OCI-LY7 (cell line): ENCODE measurements at regions not wholly inside any gene's neighbourhood (a gene's known extent, or its start where the extent isn't known, plus 50 kb on each side); places are given as distances from the start of the nearest gene placed in this dataset.

Source experiments
- BruUV-seq: library from RNA; stranded (reverse); fragments of 400-500 nt; replicated peaks from 2 replicates; lab custom pipeline; 2021; lab: Mats Ljungman, UMichigan
- CTCF ChIA-PET: fragments of 300-600 bp; sonication (Branson Sonifier 250); formaldehyde crosslinking; loops from one replicate; lab custom pipeline; 2022; ENCODE audit warnings: antibody characterized with exemption; ENCODE audit not compliant: unreplicated experiment; lab: Charles Lee
- POLR2A ChIA-PET: fragments of 300-600 bp; sonication (Branson Sonifier 250); formaldehyde crosslinking; loops from one replicate; lab custom pipeline; 2022; ENCODE audit warnings: antibody characterized with exemption; lab: Charles Lee
- DNase-seq: peaks from one replicate; pipeline ENCODE4 v3.0.0-alpha.2; 2015; ENCODE audit warnings: low spot score
- H2AFZ ChIP-seq: fragments of 200-600 bp; sonication (generic), shearing (Covaris generic); 2 replicates; pipeline ENCODE4 v1.6.1; 2014; ENCODE audit warnings: mild to moderate bottlenecking, antibody characterized with exemption, low read length, moderate library complexity
- H3K27ac ChIP-seq: fragments of 200-600 bp; sonication (generic); 2 replicates; pipeline ENCODE4 v1.5.1; 2014; ENCODE audit warnings: mixed run types, low read depth, mild to moderate bottlenecking, moderate library complexity, low read length, inconsistent platforms; ENCODE audit not compliant: poor library complexity, severe bottlenecking
- H3K36me3 ChIP-seq: fragments of 200-600 bp; sonication (generic); 2 replicates; pipeline ENCODE4 v1.6.1; 2014; ENCODE audit warnings: mild to moderate bottlenecking, antibody characterized with exemption, low read length, moderate library complexity, mixed read lengths; ENCODE audit not compliant: insufficient read depth
- H3K4me1 ChIP-seq: fragments of 200-600 bp; sonication (generic); 2 replicates; pipeline ENCODE4 v1.5.1; 2014; ENCODE audit warnings: mild to moderate bottlenecking, low read length; ENCODE audit not compliant: insufficient read depth, poor library complexity, severe bottlenecking
- H3K4me2 ChIP-seq: fragments of 200-600 bp; sonication (generic); 2 replicates; pipeline ENCODE4 v1.6.1; 2014; ENCODE audit warnings: mild to moderate bottlenecking, low read length
- H3K4me3 ChIP-seq: fragments of 200-600 bp; sonication (generic); 2 replicates; pipeline ENCODE4 v1.5.1; 2014; ENCODE audit warnings: mild to moderate bottlenecking, low read depth, low read length; ENCODE audit not compliant: poor library complexity, severe bottlenecking
- H3K79me2 ChIP-seq: fragments of 200-600 bp; sonication (generic); 2 replicates; pipeline ENCODE4 v1.6.1; 2016; ENCODE audit warnings: low read depth, mild to moderate bottlenecking, low read length, moderate library complexity, mixed read lengths; ENCODE audit not compliant: insufficient read depth
- H3K9me2 ChIP-seq: fragments of 200-600 bp; sonication (generic); 2 replicates; pipeline ENCODE4 v1.6.1; 2016; ENCODE audit warnings: mild to moderate bottlenecking, low read length, mixed read lengths; ENCODE audit not compliant: insufficient read depth
- H3K9me3 ChIP-seq: fragments of 200-600 bp; sonication (generic); 2 replicates; pipeline ENCODE4 v1.6.1; 2014; ENCODE audit warnings: mild to moderate bottlenecking, mixed run types, low read length, mixed read lengths
- H4K20me1 ChIP-seq: fragments of 200-600 bp; sonication (generic); 2 replicates; pipeline ENCODE4 v1.6.1; 2014; ENCODE audit warnings: mild to moderate bottlenecking, antibody characterized with exemption, low read length, moderate library complexity, mixed read lengths; ENCODE audit not compliant: insufficient read depth
- CTCF ChIP-seq: fragments of 200-600 bp; sonication (generic); conservative IDR thresholded peaks from 2 replicates; pipeline ENCODE4 v1.5.1; 2014; ENCODE audit warnings: mild to moderate bottlenecking, antibody characterized with exemption, low read length, moderate library complexity, mixed read lengths
- EZH2phosphoT487 ChIP-seq: fragments of 200-600 bp; sonication (generic); IDR thresholded peaks from 2 replicates; pipeline ENCODE4 v1.6.1; 2018; ENCODE audit warnings: low read depth, borderline replicate concordance, mild to moderate bottlenecking, mixed run types, antibody characterized with exemption, low read length, moderate library complexity, mixed read lengths
- intact Hi-C: fragments of 100-400 bp; cut with micrococcal nuclease; formaldehyde crosslinking; loops from one replicate; pipeline ENCODE4 v1.10.0; 2022; ENCODE audit not compliant: unreplicated experiment

GRCh38 chr2:60391649-60392375 lies 161.6 kb downstream of the BCL11A start:
- CTCF ChIA-PET: no interaction called here
- Histone ChIP-seq H3K4me3 (no peak overlapping the region), H3K4me2 (peak overlapping the region; percentile 47), H3K79me2 (no peaks in the 10 kb centered on the region), H3K4me1 (peaks cover 31% of the 10 kb centered on the region), H3K36me3 (no peaks in the 10 kb centered on the region), H3K9me2 (no peaks in the 10 kb centered on the region), H3K9me3 (no peaks in the 10 kb centered on the region), H2AFZ (peak overlapping the region; percentile 75; the same call in 1 of the 2 replicates), H4K20me1 (no peaks in the 10 kb centered on the region), H3K27ac (no peak overlapping the region)
- BruUV-seq: no TSS peak
- DNase-seq: no peak
- intact Hi-C loops: no loop called here
- TF ChIP-seq EZH2phosphoT487: no peak
- no peak for TF ChIP-seq CTCF
- POLR2A ChIA-PET: interaction anchor here (0.7 to 1.2 kb wide), 4 partner anchors 9 to 105 kb away, joined by 3 read pairs; no protein-coding TSS in a partner anchor

- CTCF ChIA-PET: no interaction called here
- no peaks in the 10 kb centered on the region for H3K79me2 ChIP-seq
- peak overlapping the region; percentile 75; the same call in 1 of the 2 replicates for H2AFZ ChIP-seq
- H3K4me1 ChIP-seq: peaks cover 27% of the 10 kb centered on the region
- peak; percentile 69 for DNase-seq
- H3K4me2 ChIP-seq: peak overlapping the region; percentile 47
- H4K20me1 ChIP-seq: no peaks in the 10 kb centered on the region
- POLR2A ChIA-PET: interaction anchor here (0.7 to 1.2 kb wide), 2 partner anchors 21 to 27 kb away, joined by 3 read pairs; no protein-coding TSS in a partner anchor
- no peak overlapping the region for H3K4me3 ChIP-seq
- H3K9me3 ChIP-seq: no peaks in the 10 kb centered on the region
- intact Hi-C loops: no loop called here
- no TSS peak for BruUV-seq
- H3K9me2 ChIP-seq: no peaks in the 10 kb centered on the region
- TF ChIP-seq EZH2phosphoT487: no peak
- TF ChIP-seq CTCF: no peak
- H3K36me3 ChIP-seq: no peaks in the 10 kb centered on the region
- H3K27ac ChIP-seq: peak overlapping the region; percentile 36
These were observed 162.2 kb downstream of the BCL11A start for GRCh38 chr2:60391230-60391629.

GRCh38 chr2:60386436-60386835 lies 167.0 kb downstream of the BCL11A start:
- DNase-seq: no peak

More at GRCh38 chr2:60386436-60386835, 167.0 kb downstream of the BCL11A start:
- intact Hi-C loops: no loop called here
- no peaks in the 10 kb centered on the region for H3K79me2 ChIP-seq
- H2AFZ ChIP-seq: no peak overlapping the region
- POLR2A ChIA-PET: interaction anchor here (0.5 to 1.9 kb wide), 7 partner anchors 10 to 161 kb away, joined by 3 to 7 read pairs (median 3); no protein-coding TSS in a partner anchor
- BruUV-seq: no TSS peak
- no peaks in the 10 kb centered on the region for H4K20me1 ChIP-seq
- H3K9me2 ChIP-seq: no peaks in the 10 kb centered on the region
- peaks cover 9% of the 10 kb centered on the region for H3K4me1 ChIP-seq
- H3K4me2 ChIP-seq: no peak overlapping the region
- H3K9me3 ChIP-seq: no peaks in the 10 kb centered on the region
- CTCF ChIA-PET: no interaction called here
- TF ChIP-seq EZH2phosphoT487 (no peak), CTCF (no peak)
- H3K27ac ChIP-seq: no peak overlapping the region
- H3K36me3 ChIP-seq: no peaks in the 10 kb centered on the region
- no peak overlapping the region for H3K4me3 ChIP-seq
